HepG2 (cell line): ENCODE measurements at regions not wholly inside any gene's neighbourhood (a gene's known extent, or its start where the extent isn't known, plus 50 kb on each side); places are given as distances from the start of the nearest gene placed in this dataset.

Source experiments
- ATAC-seq: fragments of 200-7000 bp; cut with Tn5 transposase; 3 replicates; pipeline ENCODE4 v1.9.1; 2020; ENCODE audit warnings: mild to moderate bottlenecking, moderate library complexity
- BruUV-seq: library from RNA; stranded (reverse); fragments of 400-500 nt; replicated peaks from 2 replicates; lab custom pipeline; 2021; lab: Mats Ljungman, UMichigan
- CTCF ChIA-PET: fragments of 300-600 bp; formaldehyde crosslinking; extraction: SDS; loops from one replicate; lab custom pipeline; 2021; ENCODE audit warnings: low total read pairs, inconsistent platforms, low intra/inter-chr PET ratio; lab: Yijun Ruan, JAX
- POLR2A ChIA-PET: fragments of 350-600 bp; sonication (Branson Sonifier 250); formaldehyde crosslinking; loops from one replicate; lab custom pipeline; 2020; ENCODE audit warnings: antibody characterized with exemption, inconsistent platforms; lab: Yijun Ruan, JAX
- DNase-seq: peaks from one replicate; pipeline ENCODE4 v3.0.0-alpha.2; 2015; ENCODE audit warnings: low spot score
- FAIRE-seq: peaks from 3 replicates; lab custom pipeline; 2011; peaks lifted over from hg19 to GRCh38; lab: Jason Lieb, UNC
- H2AFZ ChIP-seq: one replicate; pipeline ENCODE4 v1.6.1; 2011; ENCODE audit warnings: low read length, inconsistent platforms
- H3K27ac ChIP-seq: fragments of 300-600 bp; 3 replicates; pipeline ENCODE4 v1.8.0; 2011; ENCODE audit warnings: mixed run types, mild to moderate bottlenecking, mixed read lengths, low read length, inconsistent platforms; ENCODE audit not compliant: insufficient read depth; ENCODE audit errors: extremely low read length
- H3K27me3 ChIP-seq, 2 experiments: fragments of 200-600 bp in 1 of 2; 2 replicates in 1 of 2; 3 replicates in 1 of 2; pipeline versions ENCODE4 v1.6.0 to v1.8.0; 2011; ENCODE audit warnings: low read length in 2 of 2, mild to moderate bottlenecking in 2 of 2, moderate library complexity in 2 of 2, inconsistent platforms in 1 of 2; ENCODE audit not compliant: insufficient read depth in 2 of 2, control insufficient read depth in 1 of 2
- H3K36me3 ChIP-seq, 2 experiments: fragments of 200-600 bp in 1 of 2; replicated peaks in 1 of 2; 2 replicates in 1 of 2; 3 replicates in 1 of 2; pipeline versions ENCODE4 v1.5.1 to v1.8.0; 2011; ENCODE audit warnings: low read length in 2 of 2, inconsistent platforms in 1 of 2; ENCODE audit not compliant: insufficient read depth in 2 of 2, control insufficient read depth in 1 of 2
- H3K4me1 ChIP-seq: 2 replicates; pipeline ENCODE4 v1.5.1; 2012; ENCODE audit warnings: low read length, inconsistent platforms; ENCODE audit not compliant: insufficient read depth
- H3K4me2 ChIP-seq: 2 replicates; pipeline ENCODE4 v1.6.0; 2011; ENCODE audit warnings: low read depth, low read length, inconsistent platforms
- H3K4me3 ChIP-seq, 3 experiments: fragments of 200-600 bp in 1 of 3; sonication (generic), shearing (Covaris generic) in 1 of 3; replicated peaks in 1 of 3; 2 replicates each; pipeline ENCODE4 v1.5.1; 2011 to 2016; ENCODE audit warnings: low read length in 3 of 3, inconsistent platforms in 2 of 3, low read depth in 2 of 3, mild to moderate bottlenecking in 2 of 3, control low read depth in 1 of 3, mixed read lengths in 1 of 3; ENCODE audit not compliant: insufficient read depth in 1 of 3
- H3K79me2 ChIP-seq: one replicate; pipeline ENCODE4 v1.6.1; 2011; ENCODE audit warnings: low read length, inconsistent platforms; ENCODE audit not compliant: insufficient read depth
- H3K9ac ChIP-seq: 2 replicates; pipeline ENCODE4 v1.6.0; 2011; ENCODE audit warnings: mild to moderate bottlenecking, low read depth, low read length, inconsistent platforms; ENCODE audit not compliant: insufficient read depth
- H3K9me3 ChIP-seq: 2 replicates; pipeline ENCODE4 v1.5.1; 2012; ENCODE audit warnings: mild to moderate bottlenecking, low read length
- H4K20me1 ChIP-seq: 2 replicates; pipeline ENCODE4 v1.6.0; 2011; ENCODE audit warnings: inconsistent platforms, mild to moderate bottlenecking, low read length, moderate library complexity; ENCODE audit not compliant: insufficient read depth
- EZH2 ChIP-seq: conservative IDR thresholded peaks from 2 replicates; pipeline ENCODE4 v1.6.1; 2012; ENCODE audit warnings: mild to moderate bottlenecking, low read depth, low read length, moderate library complexity
- MYC ChIP-seq: sonication (generic); formaldehyde crosslinking; IDR thresholded peaks from 2 replicates; pipeline ENCODE4 v1.9.0; 2021; ENCODE audit warnings: missing genetic modification reagents, borderline replicate concordance
- NFE2L2 ChIP-seq: fragments of 150-350 bp; IDR thresholded peaks from 2 replicates; pipeline ENCODE4 v1.6.1; 2014; ENCODE audit warnings: low read length
- PPARG ChIP-seq: conservative IDR thresholded peaks from 2 replicates; pipeline ENCODE4 v1.6.1; 2016; ENCODE audit warnings: missing biosample characterization, missing genetic modification reagents
- PTBP1 ChIP-seq: fragments of 200-400 bp; formaldehyde crosslinking; IDR thresholded peaks from 2 replicates; pipeline ENCODE4 v1.6.1; 2018; ENCODE audit warnings: low read length, low read depth; ENCODE audit not compliant: poor library complexity, severe bottlenecking
- SNAPC5 ChIP-seq: sonication (generic); formaldehyde crosslinking; IDR thresholded peaks from 2 replicates; pipeline ENCODE4 v1.8.1; 2023; ENCODE audit warnings: mild to moderate bottlenecking, missing genetic modification reagents, borderline replicate concordance
- TRIM24 ChIP-seq: sonication (generic); formaldehyde crosslinking; IDR thresholded peaks from 2 replicates; pipeline ENCODE4 v1.8.0; 2022; ENCODE audit warnings: mild to moderate bottlenecking, missing genetic modification reagents
- ZBTB43 ChIP-seq: sonication (generic); formaldehyde crosslinking; conservative IDR thresholded peaks from 2 replicates; pipeline ENCODE4 v1.4.0; 2020; ENCODE audit warnings: missing genetic modification reagents
- ZBTB7B ChIP-seq: sonication (generic); formaldehyde crosslinking; IDR thresholded peaks from 2 replicates; pipeline ENCODE4 v1.4.0; 2020; ENCODE audit warnings: missing genetic modification reagents
- ZNF136 ChIP-seq: sonication (generic); formaldehyde crosslinking; IDR thresholded peaks from 2 replicates; pipeline ENCODE4 v1.8.1; 2022; ENCODE audit warnings: low read depth, mild to moderate bottlenecking, moderate library complexity, missing genetic modification reagents
- ZNF430 ChIP-seq: sonication (generic); formaldehyde crosslinking; IDR thresholded peaks from 2 replicates; pipeline ENCODE4 v1.9.0; 2021; ENCODE audit warnings: mild to moderate bottlenecking, missing genetic modification reagents
- ZSCAN21 ChIP-seq: sonication (generic); formaldehyde crosslinking; IDR thresholded peaks from 2 replicates; pipeline ENCODE4 v1.8.0; 2022; ENCODE audit warnings: mild to moderate bottlenecking, missing genetic modification reagents, moderate library complexity, borderline replicate concordance
- WGBS: methylation state at CpG from one replicate; pipeline ENCODE4 v1.1.6; 2017; ENCODE audit warnings: low lambda C conversion rate; 5-methylcytosine and 5-hydroxymethylcytosine counted together
- in situ Hi-C: cut with HindIII; loops from 2 replicates; pipeline ENCODE4 v1.10.0; 2017; ENCODE audit warnings: low pct_unique_long_range_greater_than_20kb; ENCODE audit not compliant: extremely low pct_ligation_motif_present
- intact Hi-C: fragments of 100-400 bp; cut with micrococcal nuclease; formaldehyde crosslinking; loops from one replicate; pipeline ENCODE4 v1.10.0; 2022; ENCODE audit not compliant: unreplicated experiment
- TF ChIP-seq, protein P1 (sequence below): IDR thresholded peaks from 2 replicates; pipeline ENCODE4 v1.6.1; 2016

DNA sequence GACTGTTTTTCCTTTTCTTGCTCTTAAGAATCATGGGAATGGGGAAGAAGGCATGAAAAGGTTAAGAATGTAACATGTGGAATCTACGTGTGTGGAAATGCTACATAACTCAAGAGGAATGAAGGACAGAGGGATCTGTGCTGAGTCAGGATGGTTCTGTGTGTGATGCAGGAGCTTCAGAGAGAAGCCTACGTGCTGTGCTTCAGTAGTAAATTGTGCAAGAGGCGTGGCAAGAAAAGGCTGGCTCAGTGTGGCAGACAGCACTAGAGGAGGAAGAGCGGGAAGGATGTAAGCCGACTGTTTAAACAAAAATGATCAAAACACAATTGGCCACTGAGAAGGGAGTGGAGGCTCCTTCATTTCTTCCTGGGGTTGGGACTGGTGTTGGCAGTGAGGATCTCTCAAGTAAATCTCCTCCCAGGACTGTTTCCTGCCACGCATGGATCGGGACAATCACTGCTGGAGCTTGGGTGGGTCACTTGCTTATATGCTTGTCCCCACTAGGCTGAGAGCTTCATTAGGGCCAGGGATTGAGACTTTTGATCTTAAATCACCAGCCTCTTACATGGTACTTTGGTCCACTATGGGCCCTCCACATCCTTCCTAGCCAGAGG lies 59.4 kb upstream of the BASP1 start:
- H3K27me3 ChIP-seq, result no peaks in the 10 kb centered on the region
- POLR2A ChIA-PET, result no interaction called here
- H3K4me3 ChIP-seq, result no peak overlapping the region
- no peak overlapping the region for H3K9ac ChIP-seq
- FAIRE-seq (no peak), DNase-seq (no peak), ATAC-seq (no peak; the same call in 2 of the 3 replicates)
- no peak overlapping the region for H3K4me2 ChIP-seq
- no peaks in the 10 kb centered on the region for H3K79me2 ChIP-seq
- in situ Hi-C loops, result no loop called here
- H4K20me1 ChIP-seq, result no peaks in the 10 kb centered on the region
- H3K4me1 ChIP-seq, result no peaks in the 10 kb centered on the region
- no peak overlapping the region for H2AFZ ChIP-seq
- TF ChIP-seq NFE2L2 (no peak), EZH2 (no peak), ZBTB7B (CRISPR knock-in tag) (no peak), PTBP1 (no peak), ZNF136 (CRISPR knock-in tag) (no peak), MYC (CRISPR knock-in tag) (no peak), ZBTB43 (no peak), TRIM24 (CRISPR knock-in tag) (no peak), PPARG (CRISPR knock-in tag) (no peak), SNAPC5 (no peak), ZNF430 (CRISPR knock-in tag) (no peak), ZSCAN21 (CRISPR knock-in tag) (no peak)
- TF ChIP-seq, protein P1, sequence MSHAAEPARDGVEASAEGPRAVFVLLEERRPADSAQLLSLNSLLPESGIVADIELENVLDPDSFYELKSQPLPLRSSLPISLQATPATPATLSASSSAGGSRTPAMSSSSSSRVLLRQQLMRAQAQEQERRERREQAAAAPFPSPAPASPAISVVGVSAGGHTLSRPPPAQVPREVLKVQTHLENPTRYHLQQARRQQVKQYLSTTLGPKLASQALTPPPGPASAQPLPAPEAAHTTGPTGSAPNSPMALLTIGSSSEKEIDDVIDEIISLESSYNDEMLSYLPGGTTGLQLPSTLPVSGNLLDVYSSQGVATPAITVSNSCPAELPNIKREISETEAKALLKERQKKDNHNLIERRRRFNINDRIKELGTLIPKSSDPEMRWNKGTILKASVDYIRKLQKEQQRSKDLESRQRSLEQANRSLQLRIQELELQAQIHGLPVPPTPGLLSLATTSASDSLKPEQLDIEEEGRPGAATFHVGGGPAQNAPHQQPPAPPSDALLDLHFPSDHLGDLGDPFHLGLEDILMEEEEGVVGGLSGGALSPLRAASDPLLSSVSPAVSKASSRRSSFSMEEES (CRISPR knock-in tag), result no peak
- H3K36me3 ChIP-seq, result no peaks in the 10 kb centered on the region
- no TSS peak for BruUV-seq
- H3K27ac ChIP-seq, result no peak overlapping the region
- CTCF ChIA-PET, result no interaction called here
- no peaks in the 10 kb centered on the region for H3K9me3 ChIP-seq
- 37% methylated on average over 6 of the region's 7 CpGs for WGBS
- intact Hi-C loops, result no loop called here
